GM19468 (cell line): ENCODE measurements at regions not wholly inside any gene's neighbourhood (a gene's known extent, or its start where the extent isn't known, plus 50 kb on each side); places are given as distances from the start of the nearest gene placed in this dataset.
"Not testable (repeated sequence)": the region's sequence is repeated elsewhere in the genome, so short reads cannot be mapped to it uniquely, and the experiment has no call there.

ENCODE experiments used
- ATAC-seq: cut with Tn5 transposase; IDR thresholded peaks from one replicate; pipeline ENCODE4 v1.9.1; 2021; ENCODE audit warnings: mild to moderate bottlenecking, moderate library complexity, moderate number of reproducible peaks; ENCODE audit not compliant: unreplicated experiment; ENCODE audit errors: extremely low read depth

- no peak for ATAC-seq
These were observed 69.1 kb upstream of the NANOS1 start for GRCh38 chr10:118960157-118961090.

GRCh38 chr10:118961436-118961835 is 68.1 kb upstream of the NANOS1 start:
- no peak for ATAC-seq

GRCh38 chr10:118962331-118962868 is 67.1 kb upstream of the NANOS1 start:
- not testable (repeated sequence) for ATAC-seq

GRCh38 chr10:118963341-118963740 is 66.2 kb upstream of the NANOS1 start:
- no peak for ATAC-seq

- ATAC-seq, result no peak
These were observed 65.6 kb upstream of the NANOS1 start for GRCh38 chr10:118963933-118964332.

- ATAC-seq, result not testable (repeated sequence)
These were observed 65.0 kb upstream of the NANOS1 start for GRCh38 chr10:118964476-118964875.

GRCh38 chr10:118965096-118965495 is 64.4 kb upstream of the NANOS1 start:
- no peak for ATAC-seq

GRCh38 chr10:118965645-118966044 is 63.9 kb upstream of the NANOS1 start:
- no peak for ATAC-seq

GRCh38 chr10:118966076-118966849 is 63.3 kb upstream of the NANOS1 start:
- ATAC-seq, result no peak

GRCh38 chr10:118966850-118967125 is 62.7 kb upstream of the NANOS1 start:
- no peak for ATAC-seq

GRCh38 chr10:118967160-118967559 is 62.4 kb upstream of the NANOS1 start:
- no peak for ATAC-seq

GRCh38 chr10:118968060-118968459 is 61.5 kb upstream of the NANOS1 start:
- no peak for ATAC-seq

GRCh38 chr10:118968482-118968881 is 61.0 kb upstream of the NANOS1 start:
- no peak for ATAC-seq

GRCh38 chr10:118969014-118969413 is 60.5 kb upstream of the NANOS1 start:
- no peak for ATAC-seq

GRCh38 chr10:118970770-118971169 is 58.7 kb upstream of the NANOS1 start:
- no peak for ATAC-seq

- no peak for ATAC-seq
These were observed 58.3 kb upstream of the NANOS1 start for GRCh38 chr10:118971187-118971586.

GRCh38 chr10:118971876-118972275 is 57.6 kb upstream of the NANOS1 start:
- no peak for ATAC-seq

GRCh38 chr10:118973744-118974143 is 55.8 kb upstream of the NANOS1 start:
- no peak for ATAC-seq

GRCh38 chr10:118974951-118975350 is 54.6 kb upstream of the NANOS1 start:
- ATAC-seq, result no peak

GRCh38 chr10:118976219-118976618 is 53.3 kb upstream of the NANOS1 start:
- ATAC-seq, result not testable (repeated sequence)

GRCh38 chr10:118977022-118977599 is 52.4 kb upstream of the NANOS1 start:
- no peak for ATAC-seq
